ENCODE measurements at regions not wholly inside any gene's neighbourhood (a gene's known extent, or its start where the extent isn't known, plus 50 kb on each side); places are given as distances from the start of the nearest gene placed in this dataset.

DNA sequence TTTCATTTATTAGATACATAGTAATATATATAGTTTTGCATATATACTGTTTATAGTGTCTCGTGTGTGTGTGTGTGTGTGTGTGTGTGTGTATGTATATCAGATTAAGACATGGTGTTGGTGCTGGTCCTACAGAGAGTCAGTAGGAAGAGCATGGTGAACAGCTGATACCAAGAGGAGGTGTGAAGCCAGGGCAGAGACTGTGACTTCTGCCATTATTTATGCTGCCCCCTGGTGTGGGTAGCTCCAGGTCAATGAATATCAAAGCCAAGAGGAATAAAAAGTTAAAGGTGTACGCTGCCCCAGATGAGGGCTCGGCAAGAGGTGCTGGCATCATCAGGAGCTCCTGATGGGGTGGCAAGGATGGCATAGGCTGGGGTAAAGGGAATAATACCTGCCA is 299.5 kb upstream of the RASGRP1 start:
- peak; percentile 9 for DNase-seq

GRCh38 chr15:38864827-38865581 is 300.4 kb upstream of the RASGRP1 start:
- no peak for DNase-seq

DNA sequence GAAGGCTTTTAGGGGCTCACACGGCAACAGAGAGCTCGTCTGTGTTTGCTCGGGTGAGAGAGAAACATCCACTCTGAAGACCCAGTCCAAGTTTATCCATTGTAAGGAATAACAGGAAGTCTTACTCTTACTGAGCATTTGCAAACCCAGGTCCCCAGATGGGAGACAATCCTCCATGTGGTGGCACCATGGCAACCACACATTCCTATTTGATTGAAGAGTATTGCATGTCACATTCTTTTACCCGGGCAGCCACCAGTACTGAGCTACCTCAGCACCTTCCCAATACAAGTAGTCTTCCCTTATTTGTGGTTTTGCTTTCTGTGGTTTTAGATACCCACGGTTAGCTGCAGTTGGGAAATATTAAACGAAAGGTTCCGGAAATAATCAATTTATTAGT is 302.9 kb upstream of the RASGRP1 start:
- no peak for DNase-seq

- no peak for DNase-seq
Observed at GRCh38 chr15:38868326-38869114, 303.9 kb upstream of the RASGRP1 start.

DNA sequence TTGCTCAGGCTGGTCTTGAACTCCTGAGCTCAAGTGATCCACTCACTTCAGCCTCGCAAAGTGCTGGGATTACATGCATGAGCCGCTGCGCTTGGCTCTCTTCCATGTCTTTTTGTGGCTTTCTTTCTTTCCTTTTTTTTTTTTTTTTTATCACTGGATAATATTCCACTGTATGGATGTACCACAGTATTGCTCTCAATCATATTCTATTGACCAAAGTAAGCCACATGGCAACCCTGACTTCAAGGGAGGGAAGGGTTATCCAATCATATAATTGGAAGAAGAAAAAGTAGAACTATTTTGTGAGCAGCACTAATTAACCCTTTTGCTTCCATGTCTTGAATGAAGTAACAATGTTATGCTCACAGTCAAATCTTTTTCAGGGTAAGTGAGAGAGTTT is 307.0 kb upstream of the RASGRP1 start:
- DNase-seq: no peak

DNA sequence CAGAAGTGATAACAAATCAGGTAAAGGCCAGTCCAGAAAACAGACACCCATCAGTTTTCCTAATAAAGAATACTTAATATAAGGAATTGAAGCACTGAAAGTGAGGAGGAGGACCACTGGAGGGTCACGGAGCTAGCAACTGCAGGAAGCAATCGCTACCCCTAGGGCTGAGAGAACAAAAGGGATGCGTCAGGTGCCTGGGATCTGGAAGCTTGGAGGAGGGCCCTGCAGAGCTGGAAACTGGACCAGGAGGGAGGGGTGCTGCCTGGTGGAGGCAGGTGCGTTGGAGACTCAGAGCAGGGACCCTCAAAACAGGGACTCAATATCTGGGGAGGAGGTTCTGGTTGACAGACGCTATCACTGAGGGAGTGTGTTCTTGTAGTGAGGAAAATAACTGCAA is 308.1 kb upstream of the RASGRP1 start:
- DNase-seq: no peak

DNA sequence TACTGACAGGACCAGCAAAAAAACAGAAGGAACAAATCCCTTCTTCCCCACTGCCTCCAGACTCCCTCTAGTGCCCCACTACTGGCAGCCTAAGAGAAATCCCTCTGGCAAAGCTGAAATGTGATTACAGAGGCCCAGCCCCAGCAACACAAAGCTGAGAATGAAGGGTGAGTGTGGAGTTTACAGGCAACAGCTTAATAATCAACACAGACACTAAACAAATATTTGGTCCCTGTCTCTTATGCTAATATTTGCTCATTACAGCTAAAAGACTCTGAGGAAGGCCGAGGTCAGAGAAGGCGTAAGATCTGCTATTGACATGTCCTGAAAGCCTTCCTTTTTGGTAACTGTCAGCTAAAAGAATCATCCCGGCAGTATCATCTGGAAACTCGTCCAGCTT is 308.5 kb upstream of the RASGRP1 start:
- no peak for DNase-seq

DNA sequence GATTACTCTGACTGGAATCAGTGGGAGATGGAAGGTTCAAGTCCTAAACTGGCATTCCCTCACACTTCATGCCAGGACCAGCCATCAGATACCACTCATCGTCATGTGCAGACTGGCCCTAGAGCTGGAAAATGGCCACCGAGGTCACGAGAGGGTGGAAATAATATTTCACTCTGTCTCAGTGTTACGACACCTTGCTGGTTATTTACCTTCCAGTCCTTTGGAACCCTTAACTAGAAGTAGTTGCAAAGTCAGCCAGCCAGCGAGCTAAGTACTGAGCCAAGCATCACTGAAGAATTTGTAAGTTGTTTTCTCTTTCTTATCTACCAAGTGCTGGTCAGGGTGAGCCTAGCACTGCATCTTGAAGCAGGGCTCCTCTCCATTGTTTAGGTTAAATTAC is 309.9 kb upstream of the RASGRP1 start:
- no peak for DNase-seq

DNA sequence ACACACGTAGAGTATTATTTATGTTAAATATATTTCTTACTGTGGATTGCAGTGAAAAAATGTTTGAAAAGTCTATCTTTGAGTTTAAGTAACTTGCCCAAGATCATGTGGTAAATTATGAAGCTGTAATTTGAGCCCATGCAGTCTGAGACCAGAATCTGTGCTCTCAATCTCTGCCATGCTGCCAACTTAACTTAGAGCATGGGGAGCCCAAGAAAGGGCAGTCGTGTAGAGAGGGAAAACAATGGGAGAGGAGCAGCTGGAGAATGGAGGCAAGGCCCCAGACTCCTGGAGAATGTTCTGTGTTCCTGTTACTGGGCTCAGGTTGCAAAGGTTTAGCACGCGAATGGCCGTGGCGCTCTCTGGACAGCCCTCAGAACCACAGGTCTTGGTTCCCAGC is 311.6 kb upstream of the RASGRP1 start:
- DNase-seq: no peak

GRCh38 chr15:38876621-38877020 is 312.0 kb upstream of the RASGRP1 start:
- no peak for DNase-seq

- no peak for DNase-seq
Observed at GRCh38 chr15:38877471-38877870, 312.9 kb upstream of the RASGRP1 start.

- DNase-seq: no peak
Observed at GRCh38 chr15:38878026-38878425, 313.4 kb upstream of the RASGRP1 start.

DNA sequence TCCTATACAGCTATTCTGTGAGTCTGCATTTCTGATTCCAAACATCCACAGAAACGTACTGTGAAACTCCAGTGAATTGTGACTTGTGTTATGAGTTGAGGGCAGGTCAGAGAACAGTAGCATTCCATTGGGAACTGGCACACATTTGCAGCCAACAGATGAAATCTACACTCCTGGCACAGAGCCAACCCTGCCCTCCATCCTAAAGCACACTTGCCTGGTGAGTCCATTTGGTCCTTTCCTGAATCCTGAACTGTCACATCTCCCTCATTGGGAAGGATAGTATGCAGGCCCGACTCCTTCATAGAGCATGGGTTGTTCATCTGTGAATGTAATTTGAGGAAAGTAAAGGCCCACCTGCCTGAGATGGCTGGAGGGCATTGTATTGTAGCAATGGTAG is 314.3 kb upstream of the RASGRP1 start:
- DNase-seq: no peak

- DNase-seq: no peak
Observed at GRCh38 chr15:38879909-38880471, 315.4 kb upstream of the RASGRP1 start.

- DNase-seq: no peak
Observed at GRCh38 chr15:38882221-38882620, 317.6 kb upstream of the RASGRP1 start.

DNA sequence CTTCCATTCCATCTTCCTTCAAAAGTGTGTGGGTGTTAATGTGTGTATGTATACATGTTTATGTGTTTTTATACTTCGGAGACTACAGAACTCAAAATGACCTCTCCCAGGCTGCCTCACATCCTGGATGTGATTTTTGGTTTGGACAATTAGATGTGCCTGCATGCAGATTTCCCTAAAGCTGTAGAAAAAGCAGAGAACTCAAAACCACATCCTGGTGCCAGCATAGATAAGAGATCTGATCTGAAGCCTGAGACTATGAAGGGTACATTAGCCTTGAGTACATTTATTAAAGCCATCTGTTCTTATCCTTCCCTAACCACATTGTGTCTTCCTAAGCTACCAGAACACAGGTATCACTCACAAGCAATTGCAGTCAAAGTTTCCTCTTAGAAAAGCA is 319.4 kb upstream of the RASGRP1 start:
- DNase-seq: peak; percentile 30

DNA sequence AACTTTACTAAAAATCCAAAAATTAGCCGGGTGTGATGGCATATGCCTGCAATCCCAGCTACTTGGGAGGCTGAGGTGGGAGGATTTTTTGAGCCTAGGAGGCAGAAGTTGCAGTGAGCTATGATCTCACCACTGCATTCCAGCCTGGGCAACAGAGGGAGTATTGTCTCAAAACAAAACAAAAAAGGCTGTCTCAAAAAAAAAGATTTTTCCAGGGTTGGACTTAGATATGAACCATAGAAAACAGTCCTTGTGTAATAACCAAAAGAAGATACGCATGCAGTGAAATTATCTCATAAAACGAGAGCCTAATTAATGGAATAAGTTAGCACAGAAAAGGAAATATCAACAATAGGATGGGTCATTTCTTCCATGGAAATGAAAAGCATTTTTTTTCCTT is 320.4 kb upstream of the RASGRP1 start:
- DNase-seq: no peak

DNA sequence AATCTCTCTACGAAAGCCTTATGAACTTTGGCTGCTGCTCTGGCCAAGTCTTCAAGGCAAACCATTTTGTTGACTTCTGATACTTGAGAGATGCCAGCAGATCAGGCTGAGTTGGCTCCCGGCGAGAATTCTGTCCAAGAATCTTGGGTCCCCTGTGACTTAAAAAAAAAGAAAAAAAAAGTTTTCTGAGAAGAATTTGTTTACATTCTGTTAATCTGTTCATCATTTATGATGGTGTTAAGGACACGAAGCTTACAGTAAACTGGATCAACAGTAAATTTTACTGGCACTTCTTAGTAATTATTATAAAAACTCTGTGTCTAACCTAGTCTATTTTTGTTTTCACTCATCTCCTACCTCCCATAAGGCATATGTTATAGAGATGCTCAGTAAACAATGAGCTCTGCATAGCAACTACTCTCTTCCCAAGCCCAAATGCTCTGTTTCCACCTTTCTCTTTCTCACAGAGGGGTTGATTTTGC is 320.9 kb upstream of the RASGRP1 start:
- DNase-seq: no peak

DNA sequence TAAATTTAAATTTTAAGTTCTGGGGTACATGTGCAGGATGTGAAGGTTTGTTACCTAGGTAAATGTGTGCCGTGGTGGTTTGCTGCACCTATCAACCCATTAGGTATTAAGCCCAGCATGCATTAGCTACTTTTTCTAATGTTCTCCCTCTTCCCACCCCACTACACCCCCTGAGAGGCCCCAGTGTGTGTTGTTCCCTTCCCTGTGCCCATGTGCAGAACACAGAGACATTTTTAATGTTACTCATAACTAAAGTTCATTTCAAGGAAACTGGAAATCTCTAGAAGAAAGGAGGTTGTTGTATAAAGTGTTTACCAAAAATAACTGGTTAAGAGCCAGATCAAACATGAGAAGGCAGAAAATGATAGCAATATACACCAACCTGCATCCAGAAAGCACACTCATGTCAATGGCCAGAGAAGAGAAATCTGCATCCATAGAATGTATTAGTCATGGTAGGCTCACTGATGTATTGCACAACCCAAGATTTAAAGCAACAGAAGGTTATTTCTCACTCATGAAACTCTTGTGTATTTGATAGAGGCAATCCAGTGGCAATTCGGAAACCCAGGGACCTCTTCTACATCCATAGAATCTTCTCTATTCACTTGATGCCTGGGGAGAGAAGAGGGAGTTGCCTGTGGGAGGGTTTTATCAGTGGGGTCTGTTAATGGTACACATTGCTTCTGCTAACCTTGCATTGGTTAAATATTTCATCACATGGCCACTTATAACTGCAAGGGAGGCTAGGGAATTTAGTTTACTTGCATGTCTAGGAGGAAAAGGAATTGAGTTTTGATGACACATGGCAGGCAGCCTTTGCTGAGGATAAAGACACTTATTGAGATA is 321.9 kb upstream of the RASGRP1 start:
- DNase-seq: peak; percentile 3

GRCh38 chr15:38888701-38889221 is 324.1 kb upstream of the RASGRP1 start:
- no peak for DNase-seq

DNA sequence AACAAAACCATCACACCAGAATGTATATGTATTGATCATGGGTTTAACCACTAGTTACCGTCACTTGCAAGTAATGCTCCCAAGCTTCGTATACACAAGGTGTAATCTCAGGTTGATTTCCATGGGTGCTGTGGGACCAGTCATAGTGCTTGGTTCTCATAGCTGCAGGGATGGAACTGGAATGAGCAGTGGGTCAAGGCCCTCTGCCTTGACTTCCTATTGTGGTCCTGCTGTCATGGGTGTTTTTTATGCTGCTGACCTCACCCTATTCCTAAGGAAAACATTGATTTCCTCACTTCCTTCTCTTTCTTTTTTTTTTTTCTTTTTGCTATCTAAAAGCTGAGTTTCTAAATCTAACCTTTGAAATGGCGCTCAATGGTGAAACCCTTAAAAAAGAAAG is 325.6 kb upstream of the RASGRP1 start:
- DNase-seq: no peak

GRCh38 chr15:38893925-38894242 is 329.3 kb upstream of the RASGRP1 start:
- DNase-seq: no peak
